ENCODE measurements at regions not wholly inside any gene's neighbourhood (a gene's known extent, or its start where the extent isn't known, plus 50 kb on each side); places are given as distances from the start of the nearest gene placed in this dataset.

- Histone ChIP-seq H3K9me3 (ENCODE audit: control insufficient read depth in 2 of 2, low read length in 2 of 2) (peaks cover 6 to 9% of the 10 kb centered on the region in 2 experiments), H3K4me1 (ENCODE audit: control insufficient read depth, insufficient read depth, low read length, poor library complexity, severe bottlenecking) (peaks cover 21% of the 10 kb centered on the region), H3K36me3 (ENCODE audit: control insufficient read depth, insufficient read depth, low read length) (no peaks in the 10 kb centered on the region), H3K4me3 (ENCODE audit: low read depth, low read length) (peak overlapping the region; percentile 68), H3K27me3 (ENCODE audit: control insufficient read depth, insufficient read depth, low read length) (no peaks in the 10 kb centered on the region), H3K27ac (ENCODE audit: insufficient read depth, low read length, poor library complexity, severe bottlenecking) (no peak overlapping the region)
- Mint-ChIP-seq H3K27me3 (no peaks in the 10 kb centered on the region), H3K36me3 (peaks cover 9% of the 10 kb centered on the region), H3K27ac (peak overlapping the region in 2 of 3 donors; percentile 9 to 56), H3K9me3 (peaks cover 0 to 17% (median 3%) of the 10 kb centered on the region in 7 donors), H3K4me3 (peak overlapping the region in 2 of 4 donors; percentile 39 to 45), H3K4me1 (peaks cover 18 to 36% (median 31%) of the 10 kb centered on the region in 4 donors)
- ATAC-seq (ENCODE audit: low read depth in 2 of 2) (no peak), DNase-seq (no peak)
Observed at GRCh38 chr11:35066030-35066429, 72.9 kb upstream of the CD44 start.

- no peaks in the 10 kb centered on the region for H3K27me3 ChIP-seq (ENCODE audit: control insufficient read depth, insufficient read depth, low read length)
- DNase-seq (peak in 1 of 3 donors; percentile 78), ATAC-seq (ENCODE audit: low read depth in 2 of 2) (peak; percentile 59 to 65)
- peaks cover 21% of the 10 kb centered on the region for H3K4me1 ChIP-seq (ENCODE audit: control insufficient read depth, insufficient read depth, low read length, poor library complexity, severe bottlenecking)
- H3K4me1 Mint-ChIP-seq: peaks cover 18 to 34% (median 32%) of the 10 kb centered on the region in 4 donors
- peak overlapping the region; percentile 28 for H3K27ac ChIP-seq (ENCODE audit: insufficient read depth, low read length, poor library complexity, severe bottlenecking)
- peak overlapping the region in 3 of 4 donors; percentile 39 to 52 (median 45) for H3K4me3 Mint-ChIP-seq
- H3K4me3 ChIP-seq (ENCODE audit: low read depth, low read length): peak overlapping the region; percentile 68
- H3K9me3 Mint-ChIP-seq: peaks cover 0 to 17% (median 3%) of the 10 kb centered on the region in 7 donors
- H3K36me3 Mint-ChIP-seq: peaks cover 9% of the 10 kb centered on the region
- no peaks in the 10 kb centered on the region for H3K27me3 Mint-ChIP-seq
- H3K36me3 ChIP-seq (ENCODE audit: control insufficient read depth, insufficient read depth, low read length): no peaks in the 10 kb centered on the region
- peak overlapping the region; percentile 56 to 93 (median 63) for H3K27ac Mint-ChIP-seq
- H3K9me3 ChIP-seq (ENCODE audit: control insufficient read depth in 2 of 2, low read length in 2 of 2): peaks cover 6 to 9% of the 10 kb centered on the region in 2 experiments
Observed at GRCh38 chr11:35066783-35067423, 72.1 kb upstream of the CD44 start.

GRCh38 chr11:35071722-35072121 lies 67.2 kb upstream of the CD44 start:
- Mint-ChIP-seq H3K4me3 (no peak overlapping the region), H3K27me3 (no peaks in the 10 kb centered on the region), H3K4me1 (peaks cover 16 to 56% (median 39%) of the 10 kb centered on the region in 4 donors), H3K36me3 (peaks cover 9% of the 10 kb centered on the region), H3K27ac (peak overlapping the region; percentile 48 to 92 (median 70)), H3K9me3 (peaks cover 0 to 17% (median 3%) of the 10 kb centered on the region in 7 donors)
- Histone ChIP-seq H3K4me1 (ENCODE audit: control insufficient read depth, insufficient read depth, low read length, poor library complexity, severe bottlenecking) (peaks cover 24% of the 10 kb centered on the region), H3K27me3 (ENCODE audit: control insufficient read depth, insufficient read depth, low read length) (no peaks in the 10 kb centered on the region), H3K9me3 (ENCODE audit: control insufficient read depth in 2 of 2, low read length in 2 of 2) (peaks cover 6 to 9% of the 10 kb centered on the region in 2 experiments), H3K4me3 (ENCODE audit: low read depth, low read length) (no peak overlapping the region), H3K36me3 (ENCODE audit: control insufficient read depth, insufficient read depth, low read length) (no peaks in the 10 kb centered on the region), H3K27ac (ENCODE audit: insufficient read depth, low read length, poor library complexity, severe bottlenecking) (no peak overlapping the region)
- ATAC-seq (ENCODE audit: low read depth in 2 of 2): no peak
- no peak for DNase-seq

DNA sequence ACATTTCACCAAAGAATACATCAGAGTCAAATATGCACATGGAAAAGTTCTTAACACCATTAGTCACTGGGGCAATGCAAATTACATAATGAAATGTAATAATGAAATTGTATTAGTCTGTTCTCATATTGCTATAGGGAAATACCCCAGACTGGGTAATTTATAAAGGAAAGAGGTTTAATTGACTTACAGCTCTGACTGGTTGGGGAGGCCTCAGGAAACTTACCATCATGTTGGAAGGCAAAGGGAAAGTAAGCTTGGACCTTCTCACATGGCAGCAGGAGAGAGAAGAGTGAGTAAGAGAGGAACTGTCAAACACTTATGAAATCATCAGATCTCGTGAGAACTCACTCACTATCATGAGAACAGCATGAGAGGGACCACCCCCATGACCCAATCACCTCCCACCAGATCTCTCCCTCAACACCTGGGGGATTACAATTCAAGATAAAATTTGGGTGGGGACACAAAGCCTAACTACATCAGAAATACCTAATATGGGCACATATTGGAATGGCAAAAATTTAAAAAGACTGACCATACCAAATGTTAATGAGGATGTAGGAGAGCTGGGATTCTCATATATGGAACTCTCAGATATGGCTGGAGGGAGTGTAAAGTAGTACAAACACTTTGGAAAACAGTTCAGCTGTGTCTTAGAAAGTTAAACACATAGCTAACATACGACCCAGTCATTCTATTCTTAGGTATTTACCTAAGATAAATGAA lies 65.1 kb upstream of the CD44 start:
- Histone ChIP-seq H3K9me3 (ENCODE audit: control insufficient read depth in 2 of 2, low read length in 2 of 2) (peaks cover 6 to 9% of the 10 kb centered on the region in 2 experiments), H3K4me1 (ENCODE audit: control insufficient read depth, insufficient read depth, low read length, poor library complexity, severe bottlenecking) (peaks cover 32% of the 10 kb centered on the region), H3K27ac (ENCODE audit: insufficient read depth, low read length, poor library complexity, severe bottlenecking) (no peak overlapping the region), H3K36me3 (ENCODE audit: control insufficient read depth, insufficient read depth, low read length) (no peaks in the 10 kb centered on the region), H3K27me3 (ENCODE audit: control insufficient read depth, insufficient read depth, low read length) (no peaks in the 10 kb centered on the region), H3K4me3 (ENCODE audit: low read depth, low read length) (no peak overlapping the region)
- Mint-ChIP-seq H3K27ac (peak overlapping the region; percentile 42 to 77 (median 70)), H3K9me3 (peaks cover 0 to 15% (median 3%) of the 10 kb centered on the region in 7 donors), H3K27me3 (no peaks in the 10 kb centered on the region), H3K4me1 (peaks cover 15 to 62% (median 44%) of the 10 kb centered on the region in 4 donors), H3K4me3 (peak overlapping the region in 1 of 4 donors; percentile 4), H3K36me3 (peaks cover 9% of the 10 kb centered on the region)
- ATAC-seq (ENCODE audit: low read depth in 2 of 2) (no peak), DNase-seq (no peak)

DNA sequence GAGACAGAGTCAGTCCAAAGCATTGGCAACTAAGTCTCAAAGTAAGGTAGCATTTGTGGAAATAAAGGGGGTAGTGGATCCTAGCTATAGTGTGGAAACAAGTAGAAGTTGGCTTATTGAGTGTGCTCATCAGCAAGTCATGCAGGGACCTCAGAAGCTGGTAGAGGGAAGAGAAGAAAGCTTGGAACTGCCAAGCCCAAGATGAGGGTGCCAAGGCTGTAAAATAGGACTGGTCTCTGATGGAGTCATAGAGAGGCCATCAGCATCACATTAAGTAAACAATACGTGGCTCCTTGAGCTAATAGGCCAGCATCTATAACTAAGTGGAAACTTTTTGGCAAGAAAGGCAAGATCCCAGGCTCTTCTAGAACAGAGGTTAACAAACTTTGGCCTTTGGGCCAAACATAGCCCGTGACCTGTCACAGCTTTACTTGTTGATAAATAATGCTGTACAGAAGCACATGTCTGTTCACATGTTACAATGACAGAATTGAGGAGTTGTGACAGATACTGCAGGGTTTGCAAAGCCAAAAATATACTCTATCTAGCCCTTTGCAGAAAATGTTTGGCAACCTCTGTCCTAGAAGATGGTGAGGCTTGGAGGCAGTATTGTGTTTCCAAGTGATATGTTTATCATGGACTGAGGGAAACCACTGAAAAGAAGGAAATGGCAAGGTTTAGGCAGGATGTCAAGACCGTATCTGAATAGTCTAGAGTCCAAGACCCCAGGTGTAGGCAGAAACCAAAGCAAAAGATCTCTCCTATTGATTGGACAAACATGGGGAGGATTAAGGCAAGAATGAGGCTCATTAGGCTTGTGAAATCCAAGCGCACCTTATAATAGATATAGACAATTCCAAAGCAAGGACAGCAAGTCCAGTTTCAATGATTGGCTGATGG lies 62.5 kb upstream of the CD44 start:
- ATAC-seq (ENCODE audit: low read depth in 2 of 2): no peak
- no peaks in the 10 kb centered on the region for H3K27me3 Mint-ChIP-seq
- peaks cover 15 to 87% (median 64%) of the 10 kb centered on the region in 4 donors for H3K4me1 Mint-ChIP-seq
- DNase-seq: no peak
- no peaks in the 10 kb centered on the region for H3K9me3 ChIP-seq (ENCODE audit: control insufficient read depth in 2 of 2, low read length in 2 of 2)
- peak overlapping the region in 3 of 4 donors; percentile 48 to 68 (median 65) for H3K4me3 Mint-ChIP-seq
- peaks cover 54% of the 10 kb centered on the region for H3K4me1 ChIP-seq (ENCODE audit: control insufficient read depth, insufficient read depth, low read length, poor library complexity, severe bottlenecking)
- no peaks in the 10 kb centered on the region for H3K27me3 ChIP-seq (ENCODE audit: control insufficient read depth, insufficient read depth, low read length)
- no peaks in the 10 kb centered on the region for H3K36me3 ChIP-seq (ENCODE audit: control insufficient read depth, insufficient read depth, low read length)
- H3K9me3 Mint-ChIP-seq: peaks cover 0 to 2% (median 0%) of the 10 kb centered on the region in 7 donors
- H3K4me3 ChIP-seq (ENCODE audit: low read depth, low read length): peak overlapping the region; percentile 35
- H3K27ac Mint-ChIP-seq: peak overlapping the region; percentile 93 to 97 (median 96)
- no peaks in the 10 kb centered on the region for H3K36me3 Mint-ChIP-seq
- H3K27ac ChIP-seq (ENCODE audit: insufficient read depth, low read length, poor library complexity, severe bottlenecking): peak overlapping the region; percentile 83

DNA sequence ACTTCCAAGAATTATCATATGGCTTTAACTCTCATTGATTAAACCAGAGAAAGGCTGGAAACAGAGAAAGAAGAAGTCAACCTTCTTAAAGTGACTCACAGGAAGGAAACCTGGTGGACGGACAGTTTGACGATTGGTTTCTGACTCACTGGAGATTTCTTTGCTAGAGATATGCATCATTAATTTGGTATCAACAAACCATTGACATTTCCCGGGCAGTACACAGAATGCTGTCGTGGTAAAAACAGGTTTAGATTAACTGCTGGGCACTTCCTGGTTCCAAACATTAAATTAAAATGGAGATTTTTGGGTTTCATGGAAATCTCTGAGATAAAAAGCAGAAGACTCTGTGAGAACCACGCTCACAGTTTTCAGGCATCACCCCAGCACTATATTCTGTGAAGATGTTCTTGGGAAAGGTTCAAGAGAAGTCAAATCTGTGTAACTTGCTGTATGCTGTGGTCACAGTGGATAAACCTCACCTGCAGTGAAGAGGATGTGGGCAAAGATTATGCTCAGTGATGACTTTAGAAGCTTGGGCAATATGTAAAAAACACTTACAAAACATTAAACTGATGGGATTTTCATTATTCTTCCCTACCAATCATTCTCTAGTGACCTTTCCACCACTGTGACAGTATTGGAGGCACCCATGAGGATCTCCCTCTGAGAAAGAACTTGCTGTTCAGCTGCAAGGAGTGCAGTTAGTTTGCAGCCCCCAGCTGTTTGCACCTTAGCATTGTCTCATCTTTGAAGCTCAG lies 61.1 kb upstream of the CD44 start:
- no peaks in the 10 kb centered on the region for H3K36me3 Mint-ChIP-seq
- ATAC-seq (ENCODE audit: low read depth in 2 of 2): peak; percentile 73

DNA sequence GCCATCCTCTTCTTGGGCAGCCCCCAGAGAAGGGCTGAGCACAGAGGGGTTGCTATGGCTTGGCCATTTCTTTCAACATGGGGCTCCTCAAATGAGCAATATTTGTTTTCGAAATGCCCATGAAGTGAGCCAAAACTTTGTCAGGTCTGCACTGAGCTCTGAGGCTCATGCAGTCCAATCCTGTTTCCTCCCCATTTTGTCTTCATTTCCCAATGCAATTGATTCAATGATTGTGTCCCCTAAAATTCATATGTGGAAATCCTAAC lies 60.6 kb upstream of the CD44 start:
- Mint-ChIP-seq H3K9me3 (peaks cover 0 to 2% (median 0%) of the 10 kb centered on the region in 7 donors), H3K27ac (peak overlapping the region; percentile 96 to 99 (median 97)), H3K4me1 (peaks cover 19 to 92% (median 72%) of the 10 kb centered on the region in 4 donors), H3K27me3 (no peaks in the 10 kb centered on the region), H3K36me3 (no peaks in the 10 kb centered on the region), H3K4me3 (peak overlapping the region in 3 of 4 donors; percentile 77 to 85 (median 79))
- no peak for ATAC-seq (ENCODE audit: low read depth in 2 of 2)
- no peaks in the 10 kb centered on the region for H3K36me3 ChIP-seq (ENCODE audit: control insufficient read depth, insufficient read depth, low read length)
- no peaks in the 10 kb centered on the region for H3K27me3 ChIP-seq (ENCODE audit: control insufficient read depth, insufficient read depth, low read length)
- no peaks in the 10 kb centered on the region for H3K9me3 ChIP-seq (ENCODE audit: control insufficient read depth in 2 of 2, low read length in 2 of 2)
- DNase-seq: no peak
- peak overlapping the region; percentile 83 for H3K27ac ChIP-seq (ENCODE audit: insufficient read depth, low read length, poor library complexity, severe bottlenecking)
- peaks cover 73% of the 10 kb centered on the region for H3K4me1 ChIP-seq (ENCODE audit: control insufficient read depth, insufficient read depth, low read length, poor library complexity, severe bottlenecking)
- peak overlapping the region; percentile 80 for H3K4me3 ChIP-seq (ENCODE audit: low read depth, low read length)

More for the DNA sequence above, 61.1 kb upstream of the CD44 start:
- Mint-ChIP-seq H3K27me3 (no peaks in the 10 kb centered on the region), H3K4me1 (peaks cover 18 to 90% (median 68%) of the 10 kb centered on the region in 4 donors), H3K9me3 (peaks cover 0 to 2% (median 0%) of the 10 kb centered on the region in 7 donors), H3K4me3 (peak overlapping the region; percentile 77 to 85 (median 79)), H3K27ac (peak overlapping the region; percentile 96 to 99 (median 97))
- Histone ChIP-seq H3K9me3 (ENCODE audit: control insufficient read depth in 2 of 2, low read length in 2 of 2) (no peaks in the 10 kb centered on the region), H3K27me3 (ENCODE audit: control insufficient read depth, insufficient read depth, low read length) (no peaks in the 10 kb centered on the region), H3K4me3 (ENCODE audit: low read depth, low read length) (peak overlapping the region; percentile 80), H3K4me1 (ENCODE audit: control insufficient read depth, insufficient read depth, low read length, poor library complexity, severe bottlenecking) (peaks cover 68% of the 10 kb centered on the region), H3K27ac (ENCODE audit: insufficient read depth, low read length, poor library complexity, severe bottlenecking) (peak overlapping the region; percentile 83), H3K36me3 (ENCODE audit: control insufficient read depth, insufficient read depth, low read length) (no peaks in the 10 kb centered on the region)
- peak; percentile 51 to 92 (median 85) for DNase-seq

Measured in CD4-positive, CD25-positive, alpha-beta regulatory T cell (primary cell).